ENCODE measurements at regions not wholly inside any gene's neighbourhood (a gene's known extent, or its start where the extent isn't known, plus 50 kb on each side); places are given as distances from the start of the nearest gene placed in this dataset.

DNA sequence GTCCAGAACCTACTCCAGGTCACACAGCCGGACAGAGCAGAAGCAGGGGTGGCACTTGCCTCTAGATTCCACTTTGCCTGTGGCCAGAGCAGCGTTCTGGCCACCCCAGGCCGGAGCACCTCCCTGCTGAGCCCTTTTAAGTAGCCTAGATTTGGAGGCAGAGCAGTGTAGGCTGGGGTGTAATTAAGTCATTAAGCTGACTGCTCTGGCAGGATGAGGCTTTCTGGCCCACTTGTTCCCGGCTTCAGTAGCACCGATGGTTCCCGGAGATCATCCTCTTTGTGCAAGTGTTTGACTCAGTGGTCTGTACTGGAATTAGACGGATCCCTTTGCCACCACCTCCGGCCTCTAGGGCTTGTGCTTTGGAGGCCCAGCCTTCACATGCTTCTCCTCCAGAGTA lies 281.9 kb upstream of the ANKRD55 start:
- CTCF ChIA-PET = no interaction called here
- no TSS peak for BruUV-seq (replicated peaks)
- TF ChIP-seq EZH2 (IDR thresholded peaks at IDR 0.05; ENCODE audit: borderline replicate concordance, low read depth, low read length, poor library complexity, severe bottlenecking) = no peak
- no peak for TF ChIP-seq CTCF (conservative IDR thresholded peaks at IDR 0.05; ENCODE audit: low read depth, low read length)
- POLR2A ChIA-PET (ENCODE audit: low non-redundant PET) = no interaction called here
- no peaks in the 10 kb centered on the region for H3K4me1 ChIP-seq (ENCODE audit: insufficient read depth, low read length, poor library complexity, severe bottlenecking)
- H3K27me3 ChIP-seq (replicated peaks; ENCODE audit: insufficient read depth, low read depth, low read length, poor library complexity) = no peaks in the 10 kb centered on the region
- H3K36me3 ChIP-seq (ENCODE audit: insufficient read depth, low read length, poor library complexity, severe bottlenecking) = no peaks in the 10 kb centered on the region
- no peak for DNase-seq (ENCODE audit: low spot score)
- H3K9me3 ChIP-seq (ENCODE audit: low read depth, low read length, poor library complexity, severe bottlenecking) = no peaks in the 10 kb centered on the region
- H3K27ac ChIP-seq (ENCODE audit: low read depth, low read length, poor library complexity, severe bottlenecking) = no peak overlapping the region
- intact Hi-C loops (cut with micrococcal nuclease; ENCODE audit: unreplicated experiment) = no loop called here
- no peak overlapping the region for H3K4me3 ChIP-seq (ENCODE audit: low read depth, low read length, poor library complexity, severe bottlenecking)

DNA sequence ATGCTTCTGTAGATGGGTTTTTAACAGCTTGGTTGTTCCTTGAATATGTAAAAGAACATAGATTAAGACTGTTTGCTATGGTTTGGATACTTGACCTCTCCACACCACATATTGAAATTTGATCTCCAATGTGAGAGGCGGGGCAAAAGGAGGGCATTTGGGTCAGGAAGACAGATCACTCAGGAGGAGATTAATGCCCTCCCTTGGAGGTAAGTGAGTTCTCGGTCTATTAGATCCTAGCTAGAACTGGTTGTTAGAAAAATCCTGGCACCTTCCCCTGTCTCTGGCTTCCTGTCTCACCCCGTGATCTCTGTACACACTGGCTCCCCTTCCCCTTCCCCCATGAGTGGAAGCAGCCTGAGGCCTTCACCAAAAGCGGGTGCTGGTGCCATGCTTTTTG lies 281.1 kb upstream of the ANKRD55 start:
- no peaks in the 10 kb centered on the region for H3K27me3 ChIP-seq (replicated peaks; ENCODE audit: insufficient read depth, low read depth, low read length, poor library complexity)
- H3K4me3 ChIP-seq (ENCODE audit: low read depth, low read length, poor library complexity, severe bottlenecking) = no peak overlapping the region
- ChIA-PET POLR2A (ENCODE audit: low non-redundant PET) (no interaction called here), CTCF (no interaction called here)
- no peaks in the 10 kb centered on the region for H3K9me3 ChIP-seq (ENCODE audit: low read depth, low read length, poor library complexity, severe bottlenecking)
- TF ChIP-seq CTCF (conservative IDR thresholded peaks at IDR 0.05; ENCODE audit: low read depth, low read length) = no peak
- TF ChIP-seq EZH2 (IDR thresholded peaks at IDR 0.05; ENCODE audit: borderline replicate concordance, low read depth, low read length, poor library complexity, severe bottlenecking) = no peak
- intact Hi-C loops (cut with micrococcal nuclease; ENCODE audit: unreplicated experiment) = no loop called here
- H3K27ac ChIP-seq (ENCODE audit: low read depth, low read length, poor library complexity, severe bottlenecking) = no peak overlapping the region
- DNase-seq (ENCODE audit: low spot score) = no peak
- H3K36me3 ChIP-seq (ENCODE audit: insufficient read depth, low read length, poor library complexity, severe bottlenecking) = no peaks in the 10 kb centered on the region
- no TSS peak for BruUV-seq (replicated peaks)
- H3K4me1 ChIP-seq (ENCODE audit: insufficient read depth, low read length, poor library complexity, severe bottlenecking) = no peaks in the 10 kb centered on the region

DNA sequence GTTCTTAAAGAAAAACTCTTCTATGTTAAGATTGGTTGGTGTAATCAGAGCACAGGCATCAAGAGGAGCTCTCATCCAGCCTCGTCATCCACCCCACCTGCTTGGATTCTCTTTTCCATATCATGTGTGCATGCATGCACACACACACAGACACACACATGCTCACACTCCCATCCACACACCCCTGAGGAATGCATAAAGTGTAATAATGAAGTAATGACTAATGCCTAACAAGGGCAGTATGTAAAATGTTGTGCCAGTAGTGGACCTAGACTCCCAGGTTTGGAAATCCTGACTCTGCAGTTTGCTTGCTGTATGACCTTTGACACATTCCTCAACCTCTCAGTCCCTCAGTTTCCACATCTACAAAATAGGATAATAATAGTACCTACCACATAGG lies 280.0 kb upstream of the ANKRD55 start:
- no peak overlapping the region for H3K27ac ChIP-seq (ENCODE audit: low read depth, low read length, poor library complexity, severe bottlenecking)
- no peaks in the 10 kb centered on the region for H3K9me3 ChIP-seq (ENCODE audit: low read depth, low read length, poor library complexity, severe bottlenecking)
- CTCF ChIA-PET = no interaction called here
- POLR2A ChIA-PET (ENCODE audit: low non-redundant PET) = no interaction called here
- intact Hi-C loops (cut with micrococcal nuclease; ENCODE audit: unreplicated experiment) = no loop called here
- BruUV-seq (replicated peaks) = no TSS peak
- no peak overlapping the region for H3K4me3 ChIP-seq (ENCODE audit: low read depth, low read length, poor library complexity, severe bottlenecking)
- TF ChIP-seq EZH2 (IDR thresholded peaks at IDR 0.05; ENCODE audit: borderline replicate concordance, low read depth, low read length, poor library complexity, severe bottlenecking) (no peak), CTCF (conservative IDR thresholded peaks at IDR 0.05; ENCODE audit: low read depth, low read length) (no peak)
- no peaks in the 10 kb centered on the region for H3K36me3 ChIP-seq (ENCODE audit: insufficient read depth, low read length, poor library complexity, severe bottlenecking)
- H3K27me3 ChIP-seq (replicated peaks; ENCODE audit: insufficient read depth, low read depth, low read length, poor library complexity) = no peaks in the 10 kb centered on the region
- no peaks in the 10 kb centered on the region for H3K4me1 ChIP-seq (ENCODE audit: insufficient read depth, low read length, poor library complexity, severe bottlenecking)
- no peak for DNase-seq (ENCODE audit: low spot score)
